ENCODE measurements at regions not wholly inside any gene's neighbourhood (a gene's known extent, or its start where the extent isn't known, plus 50 kb on each side); places are given as distances from the start of the nearest gene placed in this dataset.

DNA sequence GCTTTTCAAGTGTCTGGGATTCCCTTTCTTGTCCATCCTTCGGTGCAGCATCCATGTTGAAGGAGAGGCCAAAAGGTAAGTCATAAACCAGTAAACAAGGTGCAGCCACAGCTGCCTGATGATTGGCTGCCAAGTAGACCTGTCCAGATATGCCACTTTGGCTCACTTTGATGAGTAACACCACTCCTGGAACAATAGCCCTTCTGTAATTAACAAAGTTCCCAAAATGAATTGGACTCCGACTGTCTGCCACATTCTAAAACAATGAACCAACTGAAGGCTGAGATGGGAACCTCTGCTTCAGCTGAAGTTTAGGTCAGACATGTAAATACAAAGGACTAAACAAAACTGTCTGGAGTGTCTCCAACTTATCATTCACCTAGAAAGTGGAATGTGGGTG lies 82.2 kb upstream of the LGALSL start:
- no peak for DNase-seq

DNA sequence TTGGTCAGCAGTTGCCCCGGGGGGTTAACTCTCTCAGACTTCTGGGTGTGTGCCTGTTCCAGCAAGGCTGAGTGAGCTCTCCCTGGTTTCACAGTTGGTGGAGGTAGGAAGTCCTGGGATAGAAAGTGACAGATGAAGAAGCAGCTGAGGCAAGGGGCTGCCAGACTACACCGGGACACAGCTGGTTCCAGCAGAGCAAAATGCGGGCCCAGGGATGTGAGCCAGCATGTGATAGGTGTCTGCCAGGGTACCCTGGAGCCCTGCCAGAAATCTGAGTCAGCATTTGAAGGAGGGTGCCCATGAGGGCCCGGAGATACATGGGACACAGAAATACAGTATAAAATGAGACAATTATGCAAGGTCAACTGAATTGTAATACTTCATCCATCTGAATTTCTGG lies 79.3 kb upstream of the LGALSL start:
- DNase-seq: no peak

- DNase-seq: no peak
Observed at GRCh38 chr2:64376926-64377325, 77.0 kb upstream of the LGALSL start.

GRCh38 chr2:64379186-64379585 lies 74.8 kb upstream of the LGALSL start:
- DNase-seq: no peak

DNA sequence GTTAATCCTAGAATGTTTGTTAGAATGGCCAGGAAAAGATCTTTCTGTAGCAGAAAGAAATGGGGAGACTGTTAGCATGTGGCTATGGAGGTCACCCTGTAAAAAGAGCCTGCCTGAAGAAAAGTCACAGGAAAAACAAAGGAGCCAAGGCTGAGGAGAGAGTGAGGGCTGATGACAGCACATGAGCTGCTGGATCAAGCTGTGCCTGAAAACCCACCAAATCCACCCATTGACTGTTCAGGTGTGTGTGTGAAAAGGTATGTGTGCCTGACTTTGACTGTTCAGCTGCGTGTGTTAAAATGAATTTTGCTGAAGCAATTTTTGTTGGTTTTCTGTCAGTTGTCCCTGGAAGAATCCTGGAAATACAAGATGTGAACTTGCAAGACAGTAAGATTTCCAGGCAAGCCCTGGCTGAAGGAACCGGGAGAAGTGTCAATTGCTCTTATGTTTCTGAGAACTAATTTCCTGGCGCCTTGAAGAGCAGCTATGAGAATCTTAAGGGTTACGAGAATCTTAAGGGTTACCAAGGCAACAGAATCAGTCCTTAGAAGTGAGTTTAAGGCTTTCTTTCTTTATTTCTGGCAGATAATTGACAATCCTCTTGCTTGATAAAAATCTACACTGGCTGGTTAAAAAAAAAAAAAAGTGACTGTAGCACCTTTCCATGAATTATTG lies 73.0 kb upstream of the LGALSL start:
- DNase-seq: no peak

- peak in 1 of 14 donors; percentile 3 for DNase-seq
Observed at GRCh38 chr2:64383016-64383591, 70.9 kb upstream of the LGALSL start.

- no peak for DNase-seq
Observed at GRCh38 chr2:64383881-64384280, 70.1 kb upstream of the LGALSL start.

DNA sequence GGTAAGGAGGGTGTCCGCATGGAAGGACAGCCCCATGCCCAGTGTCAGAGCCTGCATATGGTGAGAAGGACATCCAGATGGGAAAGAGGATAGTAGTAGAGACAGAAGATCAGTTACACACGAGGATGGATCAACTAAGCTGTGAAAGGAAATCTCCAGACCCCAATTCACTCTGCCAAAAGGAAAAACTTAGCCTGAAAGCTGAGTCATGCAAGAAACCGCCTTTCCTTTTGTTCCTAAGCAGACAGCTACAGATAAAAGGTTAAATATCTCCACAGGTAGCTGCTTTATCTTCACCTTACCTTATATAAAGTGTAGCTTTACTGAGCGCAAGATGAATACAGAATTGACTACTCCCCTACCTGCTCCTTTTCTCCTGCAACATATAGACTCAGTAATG lies 67.3 kb upstream of the LGALSL start:
- no peak for DNase-seq

GRCh38 chr2:64390586-64390985 lies 63.4 kb upstream of the LGALSL start:
- DNase-seq: no peak

DNA sequence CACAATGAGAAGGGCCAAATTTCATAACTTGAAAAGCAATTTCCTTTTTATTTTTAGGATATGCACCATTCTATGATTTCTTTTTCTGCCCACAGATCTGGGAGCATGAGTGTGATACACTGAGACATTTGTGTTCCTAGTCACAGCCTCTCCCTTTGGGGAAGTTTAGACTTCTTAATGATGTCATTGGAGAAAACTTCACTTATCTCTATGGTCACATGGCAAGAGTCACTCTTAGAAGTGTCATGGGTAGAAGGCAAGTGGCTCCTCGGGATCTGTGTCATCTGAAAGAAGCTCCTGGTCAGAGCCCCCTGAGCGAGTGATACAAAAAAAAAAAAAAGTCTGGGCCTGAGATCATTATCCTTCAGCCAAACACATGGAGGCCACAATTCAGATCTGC lies 62.5 kb upstream of the LGALSL start:
- DNase-seq: no peak

DNA sequence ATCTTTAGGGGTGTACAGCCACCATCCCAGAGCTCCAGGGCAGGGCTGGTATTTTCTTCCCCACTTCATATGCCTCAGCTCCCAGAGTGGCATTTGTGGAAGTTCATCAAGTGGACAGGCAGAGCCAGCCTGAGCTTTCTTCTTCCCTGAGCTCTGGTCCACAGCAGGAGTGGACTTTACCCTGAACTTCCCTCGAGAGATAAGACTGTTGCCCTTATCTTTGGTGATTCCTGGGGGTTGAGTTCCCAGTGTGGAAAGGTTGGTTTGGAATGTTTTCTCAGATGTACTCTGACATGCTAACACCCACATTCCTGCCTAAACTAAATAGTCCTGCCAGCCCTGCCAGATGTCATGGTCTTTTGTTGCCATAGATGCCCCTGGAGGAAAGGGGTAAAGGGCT lies 62.0 kb upstream of the LGALSL start:
- no peak for DNase-seq

GRCh38 chr2:64392529-64392928 lies 61.4 kb upstream of the LGALSL start:
- no peak for DNase-seq

GRCh38 chr2:64393383-64394010 lies 60.5 kb upstream of the LGALSL start:
- no peak for DNase-seq

GRCh38 chr2:64394153-64394552 lies 59.8 kb upstream of the LGALSL start:
- no peak for DNase-seq

DNA sequence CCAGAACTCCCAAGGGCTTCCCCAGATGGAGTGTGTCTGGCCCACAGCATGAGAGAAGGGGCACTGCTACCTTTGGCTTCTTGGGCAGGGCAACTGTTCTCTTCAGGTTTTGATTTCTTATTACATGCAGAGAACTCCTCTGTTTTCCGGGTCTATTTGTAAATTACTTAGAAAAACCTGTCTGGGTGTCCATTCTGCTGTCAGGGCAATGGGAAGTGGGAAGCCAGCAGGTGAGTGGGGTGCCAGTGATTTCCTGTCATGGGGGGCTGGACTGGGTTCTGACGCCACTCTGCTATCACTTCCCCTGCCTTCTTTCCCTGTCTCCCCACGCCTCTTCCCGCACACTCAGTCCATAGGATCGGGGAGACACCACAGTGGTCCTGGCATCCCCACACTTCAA lies 58.0 kb upstream of the LGALSL start:
- no peak for DNase-seq

GRCh38 chr2:64396551-64396950 lies 57.4 kb upstream of the LGALSL start:
- no peak for DNase-seq

DNA sequence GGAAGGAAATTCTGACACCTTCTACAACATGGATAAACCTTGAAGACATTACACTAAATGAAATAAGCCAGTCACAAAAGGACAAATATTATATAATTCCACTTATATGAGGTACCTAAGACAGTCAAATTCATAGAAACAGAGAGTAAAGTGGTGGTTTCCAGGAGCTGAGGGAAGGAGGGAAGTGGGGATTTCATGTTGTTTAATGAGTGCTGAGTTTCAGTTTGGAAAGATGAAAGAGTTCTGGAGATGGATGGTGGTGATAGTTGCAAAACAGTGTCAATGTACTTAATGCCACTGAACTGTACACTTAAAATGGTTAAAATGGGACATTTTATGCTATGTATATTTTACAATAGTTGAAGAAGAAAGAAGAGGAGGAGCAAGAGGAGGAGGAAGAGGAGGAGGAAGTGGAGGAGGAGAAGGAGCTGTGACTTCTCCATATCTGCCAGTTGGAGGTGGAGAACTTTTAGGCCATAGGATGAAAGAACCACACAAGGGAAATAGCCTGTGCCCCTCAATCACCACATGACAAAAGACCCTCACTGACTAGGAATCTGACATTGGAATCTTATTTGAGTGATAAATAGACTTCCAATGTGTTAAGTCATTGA lies 55.3 kb upstream of the LGALSL start:
- DNase-seq: no peak

GRCh38 chr2:64399521-64399920 lies 54.4 kb upstream of the LGALSL start:
- DNase-seq: no peak

DNA sequence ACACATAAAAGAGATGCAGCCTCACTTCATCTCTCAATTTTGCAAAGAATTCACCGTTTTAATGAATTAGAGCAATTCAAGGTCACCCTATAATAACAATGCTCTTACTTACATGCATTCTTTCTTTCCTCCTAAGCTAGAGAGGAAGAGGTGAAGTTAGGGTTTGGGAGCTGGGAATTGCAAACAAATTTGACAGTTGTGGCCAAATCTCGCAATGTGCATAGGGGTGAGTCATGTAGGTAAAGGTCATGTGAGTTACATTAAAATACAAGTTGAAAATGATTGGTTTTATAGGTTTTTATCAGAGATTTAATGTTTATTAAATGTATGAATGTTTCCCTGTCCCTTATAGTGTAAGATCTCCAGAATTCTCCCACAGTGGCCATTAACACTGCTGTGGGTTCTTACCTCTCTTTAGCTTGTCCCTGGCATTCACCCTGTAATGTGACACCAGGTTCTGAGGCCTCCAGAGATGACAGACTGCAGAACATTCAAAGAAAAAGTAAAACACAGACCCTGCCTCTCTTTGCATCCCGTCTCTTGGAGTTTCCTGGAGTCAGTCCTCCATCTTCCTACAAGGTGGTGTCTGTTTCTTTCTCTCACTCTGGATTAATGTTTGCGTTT lies 53.7 kb upstream of the LGALSL start:
- DNase-seq: no peak

GRCh38 chr2:64400733-64401528 lies 53.0 kb upstream of the LGALSL start:
- DNase-seq: no peak

DNA sequence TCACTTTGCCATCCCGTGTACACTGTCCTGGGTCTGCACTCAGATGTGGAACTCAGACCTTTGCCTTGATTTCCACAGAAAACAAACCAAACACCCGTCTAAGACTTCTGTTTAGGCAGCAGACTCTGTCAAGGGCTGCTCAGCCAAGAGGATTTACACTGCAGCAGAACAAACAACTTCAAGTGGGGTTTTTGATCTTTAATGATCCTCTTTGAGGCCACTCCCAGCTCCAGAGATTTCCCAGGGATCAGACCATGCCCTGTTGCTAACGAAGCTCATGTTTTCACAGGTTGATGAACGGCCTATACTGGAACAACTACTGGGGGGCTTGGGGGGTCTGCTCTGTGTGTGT lies 52.5 kb upstream of the LGALSL start:
- DNase-seq: no peak

DNA sequence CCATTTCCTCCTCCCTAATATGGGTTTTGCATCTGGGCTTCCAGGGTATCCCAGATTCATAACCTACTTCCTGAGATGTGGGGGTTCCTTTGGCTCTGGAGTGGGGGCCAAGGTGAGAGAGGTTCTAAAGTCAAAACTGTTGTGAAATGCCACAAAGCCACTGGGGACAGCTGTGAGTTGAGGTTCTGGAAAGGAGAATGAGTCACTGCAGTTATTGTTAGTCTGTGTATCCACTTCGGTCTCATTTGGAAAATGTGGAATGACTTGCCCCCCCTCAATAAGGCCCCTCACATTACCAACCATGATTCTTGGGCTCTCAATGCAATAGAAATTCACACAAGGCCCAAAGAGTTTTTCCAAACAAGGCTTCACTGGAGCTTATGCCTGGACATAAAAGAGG lies 51.1 kb upstream of the LGALSL start:
- no peak for DNase-seq

- DNase-seq: no peak
Observed at GRCh38 chr2:64403426-64403825, 50.5 kb upstream of the LGALSL start.
